ENCODE measurements at regions not wholly inside any gene's neighbourhood (a gene's known extent, or its start where the extent isn't known, plus 50 kb on each side); places are given as distances from the start of the nearest gene placed in this dataset.
"Not testable (repeated sequence)": the region's sequence is repeated elsewhere in the genome, so short reads cannot be mapped to it uniquely, and the experiment has no call there.

DNA sequence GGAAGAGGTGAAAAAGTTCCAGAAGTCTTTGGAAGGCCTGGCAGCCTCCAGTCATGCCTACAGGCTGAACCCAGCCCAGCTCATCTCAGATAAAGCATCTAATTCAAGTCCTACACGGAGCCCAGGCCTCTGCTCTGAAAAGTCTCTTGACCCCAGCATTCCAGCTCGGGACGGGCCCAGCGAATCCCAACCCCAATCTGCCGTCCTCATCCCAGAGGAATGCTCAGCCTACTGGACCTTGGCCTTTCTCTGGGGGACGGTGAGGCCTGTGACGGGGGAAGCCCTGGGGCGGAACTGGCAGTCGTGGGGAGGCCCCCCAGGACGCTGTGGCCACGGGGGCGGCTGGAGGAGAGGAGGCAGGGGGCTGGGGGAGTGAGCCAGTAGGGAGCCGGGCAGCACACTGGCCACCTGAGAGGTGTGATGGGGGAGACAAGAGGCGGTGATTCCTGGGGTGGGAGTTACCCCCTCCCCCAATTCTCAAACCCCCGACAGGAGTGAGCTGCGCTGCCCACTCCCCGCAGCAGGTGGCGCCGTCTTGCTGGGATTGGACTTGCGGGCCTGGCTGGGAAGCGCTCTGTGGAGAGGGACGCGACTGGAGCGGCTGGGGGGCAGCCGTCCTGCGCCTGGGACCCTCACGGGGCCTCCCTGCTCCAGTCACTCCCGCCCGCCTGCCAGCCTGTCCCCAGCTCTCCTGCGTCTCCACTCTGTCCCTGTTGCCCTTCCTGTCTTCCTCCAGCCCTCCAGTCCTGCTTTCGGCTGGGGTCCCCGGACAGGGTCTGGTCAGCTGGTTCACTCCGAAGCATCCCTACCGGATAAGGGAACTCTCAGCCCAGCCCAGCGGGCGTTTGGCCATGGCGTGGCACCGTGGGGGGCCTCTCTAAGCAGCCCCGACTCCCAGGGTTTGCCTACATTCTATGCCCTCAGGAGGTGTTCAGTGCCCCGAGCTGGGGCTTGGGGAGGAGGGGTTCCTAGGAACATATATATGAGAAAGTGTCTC lies 182.6 kb upstream of the HAAO start:
- peak; percentile 65 for DNase-seq (ENCODE audit: low read depth, low spot score)
- in situ Hi-C loops (cut with HindIII; ENCODE audit: low pct_unique_long_range_greater_than_20kb, low sequenced_read_pairs) = no loop called here

GRCh38 chr2:42974169-42974720 lies 181.9 kb upstream of the HAAO start:
- in situ Hi-C loops (cut with HindIII; ENCODE audit: low pct_unique_long_range_greater_than_20kb, low sequenced_read_pairs) = no loop called here
- no peak for DNase-seq (ENCODE audit: low read depth, low spot score)

DNA sequence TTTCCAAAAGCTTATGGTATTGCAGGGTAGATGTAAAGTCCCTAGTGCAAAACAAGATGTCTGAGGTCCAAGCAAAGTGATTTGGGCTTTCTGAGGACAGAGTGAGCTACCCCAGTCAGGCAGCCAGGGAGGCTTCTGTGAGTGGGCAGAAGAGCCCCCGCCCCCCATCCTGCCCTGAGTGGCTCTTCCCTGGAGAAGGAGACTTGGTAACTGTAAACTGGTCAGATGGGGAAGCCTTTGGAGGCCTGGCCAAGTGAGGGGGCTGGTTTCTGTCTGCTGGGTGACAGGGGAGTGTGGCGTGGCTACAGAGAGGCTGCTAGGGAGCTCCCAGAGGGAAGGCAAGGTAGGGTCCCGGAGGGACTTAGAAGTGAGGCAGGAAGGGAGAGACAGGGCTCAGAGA lies 181.3 kb upstream of the HAAO start:
- DNase-seq (ENCODE audit: low read depth, low spot score) = no peak
- in situ Hi-C loops (cut with HindIII; ENCODE audit: low pct_unique_long_range_greater_than_20kb, low sequenced_read_pairs) = no loop called here

GRCh38 chr2:42972933-42973516 lies 180.6 kb upstream of the HAAO start:
- in situ Hi-C loops (cut with HindIII; ENCODE audit: low pct_unique_long_range_greater_than_20kb, low sequenced_read_pairs); DNase-seq (ENCODE audit: low read depth, low spot score): not testable (repeated sequence)

DNA sequence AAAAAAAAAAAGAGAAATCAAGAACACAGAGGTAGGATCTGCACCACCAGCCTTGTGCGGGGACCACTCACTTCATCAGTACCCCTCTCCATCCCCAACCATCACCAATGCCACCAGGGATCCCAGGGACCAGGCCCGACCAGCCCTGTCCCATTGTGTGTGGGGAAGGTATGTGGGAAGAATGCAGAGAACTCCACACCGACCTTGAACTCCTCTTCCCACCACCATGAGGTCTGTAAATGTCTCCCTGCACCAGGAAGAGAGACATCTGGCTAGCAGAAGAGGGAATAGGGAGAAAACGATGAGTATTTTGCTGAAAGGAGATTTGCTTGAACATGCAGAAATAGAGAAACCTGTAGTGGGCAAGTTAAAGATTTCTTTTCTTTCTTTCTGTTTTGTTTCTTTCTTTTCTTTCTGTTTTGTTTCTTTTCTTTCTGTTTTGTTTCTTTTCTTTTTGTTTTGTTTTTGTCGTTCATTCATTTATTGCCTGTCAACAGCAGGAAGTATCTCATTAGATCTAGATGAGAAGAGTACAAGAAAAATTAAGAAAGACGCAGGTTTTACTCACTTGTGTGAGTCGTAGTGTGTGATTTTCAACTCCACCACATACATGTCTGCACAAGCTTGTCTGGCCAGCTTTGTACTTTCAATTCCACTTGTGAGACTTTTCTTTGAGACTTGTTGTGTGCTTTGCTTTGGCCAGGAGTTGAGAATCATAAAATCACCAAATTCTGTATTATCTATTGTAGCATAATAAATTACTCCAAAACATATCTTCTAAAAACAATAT lies 179.8 kb upstream of the HAAO start:
- DNase-seq (ENCODE audit: low read depth, low spot score) = no peak
- in situ Hi-C loops (cut with HindIII; ENCODE audit: low pct_unique_long_range_greater_than_20kb, low sequenced_read_pairs) = no loop called here

- no peak for DNase-seq (ENCODE audit: low read depth, low spot score)
- in situ Hi-C loops (cut with HindIII; ENCODE audit: low pct_unique_long_range_greater_than_20kb, low sequenced_read_pairs) = no loop called here
Observed at GRCh38 chr2:42971381-42971780, 179.0 kb upstream of the HAAO start.

DNA sequence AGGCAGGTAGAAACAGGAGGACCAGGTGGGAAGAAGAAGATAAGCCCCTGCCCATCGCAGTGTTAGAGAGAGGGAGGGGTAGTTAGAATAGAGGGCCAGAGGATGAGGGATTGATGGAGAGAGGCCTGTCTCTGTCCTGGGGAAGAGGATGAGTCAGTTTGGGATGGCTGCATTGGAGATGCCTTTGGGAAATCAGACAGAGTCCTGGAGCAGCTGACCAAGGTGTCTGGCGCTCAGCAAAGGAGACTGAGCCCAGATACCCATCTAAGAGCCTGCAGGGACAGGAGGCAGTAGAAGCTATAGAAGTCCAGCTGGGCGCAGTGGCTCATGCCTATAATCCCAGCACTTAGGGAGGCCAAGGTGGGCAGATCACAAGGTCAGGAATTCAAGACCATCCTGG lies 177.8 kb upstream of the HAAO start:
- in situ Hi-C loops (cut with HindIII; ENCODE audit: low pct_unique_long_range_greater_than_20kb, low sequenced_read_pairs) = no loop called here
- no peak for DNase-seq (ENCODE audit: low read depth, low spot score)

DNA sequence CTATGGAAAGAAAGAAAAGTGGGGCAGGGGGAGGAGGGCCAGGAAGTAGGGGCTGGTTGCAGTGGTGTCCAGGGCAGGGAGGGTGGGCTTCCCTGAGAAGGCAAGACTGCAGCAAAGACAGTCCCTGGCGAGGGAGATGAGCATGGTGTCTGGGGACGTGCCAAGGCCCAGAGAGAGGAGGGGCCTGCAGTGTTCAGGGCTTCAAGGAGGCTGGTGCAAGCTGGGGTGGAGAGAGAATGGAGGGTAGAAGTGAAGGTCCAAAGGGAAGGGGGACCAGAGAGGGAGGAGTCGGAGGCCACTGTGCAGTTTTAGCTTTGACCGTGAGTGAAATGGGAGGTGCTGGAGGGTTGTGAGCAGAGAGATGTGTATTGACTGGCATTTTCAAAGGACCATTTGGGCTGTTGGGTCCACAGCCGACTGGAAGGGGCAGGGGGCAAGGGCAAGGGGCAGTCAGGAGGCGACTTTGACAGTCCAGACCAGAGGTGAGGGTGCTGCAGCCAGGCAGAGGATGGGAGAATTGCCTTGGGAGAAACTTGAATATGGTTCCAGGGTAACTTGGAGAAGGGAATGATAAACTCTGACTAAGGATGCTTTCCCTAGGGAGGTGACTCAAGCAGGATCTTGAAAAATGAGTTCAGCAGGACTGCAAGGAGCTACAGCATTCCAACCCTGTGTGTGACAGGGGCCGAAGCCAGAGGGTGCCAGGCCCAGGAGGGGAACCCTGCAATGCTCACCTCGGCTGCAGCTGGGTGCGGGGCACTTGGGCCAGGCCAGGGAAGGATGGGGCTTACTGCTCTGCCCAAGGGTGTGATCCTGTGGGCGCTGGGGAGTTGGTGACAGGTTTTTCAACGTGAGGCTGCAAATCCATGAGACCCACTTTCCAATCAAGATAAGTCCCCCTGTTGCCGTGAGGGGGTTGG lies 177.1 kb upstream of the HAAO start:
- no peak for DNase-seq (ENCODE audit: low read depth, low spot score)
- in situ Hi-C loops (cut with HindIII; ENCODE audit: low pct_unique_long_range_greater_than_20kb, low sequenced_read_pairs) = no loop called here

- no peak for DNase-seq (ENCODE audit: low read depth, low spot score)
- in situ Hi-C loops (cut with HindIII; ENCODE audit: low pct_unique_long_range_greater_than_20kb, low sequenced_read_pairs) = no loop called here
Observed at GRCh38 chr2:42967959-42968674, 175.7 kb upstream of the HAAO start.

DNA sequence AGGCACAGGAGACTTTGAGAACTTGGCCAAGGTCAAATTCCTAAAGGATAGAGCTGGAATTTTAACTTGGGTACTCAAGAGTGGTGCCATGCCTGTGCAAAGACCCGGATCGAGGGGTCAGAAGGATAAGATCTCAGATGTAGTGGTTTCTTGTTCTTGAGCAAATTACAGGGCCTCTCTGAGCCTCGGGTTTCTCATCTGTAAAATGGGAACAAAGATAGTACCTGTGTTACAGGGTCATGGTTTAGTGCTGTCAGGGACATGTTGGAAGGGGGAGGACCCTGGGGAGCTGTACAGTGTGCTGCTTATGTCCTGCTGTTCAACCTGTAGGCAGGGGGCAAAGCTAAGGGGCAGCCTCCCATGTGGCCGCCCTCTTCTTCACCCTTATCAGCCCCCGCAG lies 173.5 kb upstream of the HAAO start:
- in situ Hi-C loops (cut with HindIII; ENCODE audit: low pct_unique_long_range_greater_than_20kb, low sequenced_read_pairs) = no loop called here
- DNase-seq (ENCODE audit: low read depth, low spot score) = no peak

DNA sequence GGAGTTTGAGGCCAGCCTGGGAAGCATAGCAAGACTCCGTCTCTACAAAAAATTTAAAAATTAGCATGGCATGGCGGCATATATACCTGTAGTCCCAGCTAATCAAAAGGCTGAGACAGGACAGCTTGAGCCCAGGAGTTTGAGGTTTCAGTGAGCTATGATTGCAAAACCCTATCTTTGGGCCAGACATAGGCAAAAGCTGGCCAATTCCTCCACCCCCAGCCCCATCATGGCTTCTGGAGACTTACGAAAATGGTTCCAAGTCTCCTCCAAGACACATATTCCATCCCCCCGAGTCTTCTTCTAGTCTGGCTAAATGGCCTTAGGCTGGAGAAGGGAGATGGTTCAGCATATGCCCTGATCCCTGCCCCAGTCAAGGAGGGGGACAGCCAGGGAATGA lies 172.8 kb upstream of the HAAO start:
- in situ Hi-C loops (cut with HindIII; ENCODE audit: low pct_unique_long_range_greater_than_20kb, low sequenced_read_pairs) = no loop called here
- no peak for DNase-seq (ENCODE audit: low read depth, low spot score)

GRCh38 chr2:42964439-42965083 lies 172.2 kb upstream of the HAAO start:
- in situ Hi-C loops (cut with HindIII; ENCODE audit: low pct_unique_long_range_greater_than_20kb, low sequenced_read_pairs) = no loop called here
- no peak for DNase-seq (ENCODE audit: low read depth, low spot score)

- in situ Hi-C loops (cut with HindIII; ENCODE audit: low pct_unique_long_range_greater_than_20kb, low sequenced_read_pairs) = no loop called here
- no peak for DNase-seq (ENCODE audit: low read depth, low spot score)
Observed at GRCh38 chr2:42963452-42964068, 171.2 kb upstream of the HAAO start.

DNA sequence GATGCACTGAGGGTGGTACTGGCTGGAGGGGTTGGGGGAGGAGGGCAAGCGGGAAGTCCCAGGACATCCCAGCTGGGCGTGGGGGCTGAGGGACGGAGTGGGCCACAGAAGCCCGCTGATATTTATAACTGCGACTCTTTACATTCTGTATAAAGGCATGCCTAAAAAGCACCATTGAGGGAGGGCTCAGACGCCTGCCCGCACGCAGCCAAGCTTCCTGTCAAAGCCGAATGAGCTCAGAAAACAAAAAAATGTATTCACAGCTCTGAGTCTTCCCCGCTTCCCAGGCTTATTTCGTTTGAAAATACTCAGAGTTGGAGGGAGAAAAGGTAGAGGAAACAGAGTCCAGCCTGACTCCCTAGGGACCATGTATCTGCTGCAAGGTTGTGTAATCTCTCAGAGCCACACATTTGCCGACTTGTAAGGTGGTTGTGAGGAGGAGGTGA lies 170.1 kb upstream of the HAAO start:
- no peak for DNase-seq (ENCODE audit: low read depth, low spot score)
- in situ Hi-C loops (cut with HindIII; ENCODE audit: low pct_unique_long_range_greater_than_20kb, low sequenced_read_pairs) = no loop called here

GRCh38 chr2:42961961-42962360 lies 169.6 kb upstream of the HAAO start:
- DNase-seq (ENCODE audit: low read depth, low spot score) = no peak
- in situ Hi-C loops (cut with HindIII; ENCODE audit: low pct_unique_long_range_greater_than_20kb, low sequenced_read_pairs) = no loop called here

GRCh38 chr2:42961385-42961811 lies 169.0 kb upstream of the HAAO start:
- in situ Hi-C loops (cut with HindIII; ENCODE audit: low pct_unique_long_range_greater_than_20kb, low sequenced_read_pairs) = no loop called here
- DNase-seq (ENCODE audit: low read depth, low spot score) = no peak

Data from SK-MEL-5 (cell line).